ENCODE measurements at regions not wholly inside any gene's neighbourhood (a gene's known extent, or its start where the extent isn't known, plus 50 kb on each side); places are given as distances from the start of the nearest gene placed in this dataset.

DNA sequence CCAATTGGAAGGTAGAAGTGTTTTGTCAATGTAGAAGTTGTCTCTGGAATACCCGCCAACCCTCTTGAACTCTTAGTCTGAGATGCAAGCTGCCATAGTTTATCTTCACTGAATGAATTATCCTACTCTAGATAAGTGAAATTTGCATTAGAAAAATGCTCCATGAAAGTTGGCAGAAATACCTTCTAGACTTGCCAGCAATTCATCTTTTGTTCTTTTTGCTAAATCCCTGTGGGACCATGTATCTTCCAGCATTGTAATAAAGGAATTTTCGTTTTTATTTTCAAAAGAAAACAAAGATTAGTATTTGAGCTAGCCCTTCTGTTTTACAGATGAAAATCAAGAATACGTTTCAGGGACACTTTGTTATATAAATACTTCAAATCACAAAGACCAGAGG is 244.2 kb downstream of the CBLN4 start:
- Mint-ChIP-seq H3K36me3 (no peaks in the 10 kb centered on the region), H3K9me3 (peaks cover 12 to 36% (median 16%) of the 10 kb centered on the region in 3 donors), H3K27me3 (no peaks in the 10 kb centered on the region), H3K4me3 (no peak overlapping the region), H3K27ac (no peak overlapping the region), H3K4me1 (no peaks in the 10 kb centered on the region)

- Mint-ChIP-seq H3K36me3 (no peaks in the 10 kb centered on the region), H3K9me3 (peaks cover 10 to 32% (median 12%) of the 10 kb centered on the region in 3 donors), H3K27ac (no peak overlapping the region), H3K4me3 (no peak overlapping the region), H3K27me3 (no peaks in the 10 kb centered on the region), H3K4me1 (no peaks in the 10 kb centered on the region)
These were observed 244.7 kb downstream of the CBLN4 start for GRCh38 chr20:55760586-55760985.

DNA sequence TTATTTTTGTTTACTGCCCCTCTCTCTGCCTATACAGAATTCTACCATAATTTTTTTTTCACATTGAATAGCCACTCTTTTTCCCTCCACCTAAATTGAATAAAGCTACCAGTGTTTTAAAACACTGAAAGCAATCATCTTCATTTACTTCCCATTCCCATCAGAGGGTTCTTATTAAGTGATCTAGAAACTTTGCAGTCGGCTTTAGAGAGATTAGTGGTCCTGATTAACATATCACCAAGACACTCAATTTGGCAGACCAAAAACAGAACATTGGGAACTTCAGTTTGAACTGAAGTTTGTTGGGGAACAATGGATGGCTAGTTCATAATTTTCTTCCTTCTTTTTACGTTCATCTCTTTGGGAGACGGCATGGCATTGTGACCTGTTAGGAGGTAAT is 249.5 kb downstream of the CBLN4 start:
- Mint-ChIP-seq H3K4me1 (no peaks in the 10 kb centered on the region), H3K36me3 (no peaks in the 10 kb centered on the region), H3K9me3 (peaks cover 3 to 6% (median 5%) of the 10 kb centered on the region in 3 donors), H3K27ac (no peak overlapping the region), H3K27me3 (no peaks in the 10 kb centered on the region), H3K4me3 (no peak overlapping the region)

DNA sequence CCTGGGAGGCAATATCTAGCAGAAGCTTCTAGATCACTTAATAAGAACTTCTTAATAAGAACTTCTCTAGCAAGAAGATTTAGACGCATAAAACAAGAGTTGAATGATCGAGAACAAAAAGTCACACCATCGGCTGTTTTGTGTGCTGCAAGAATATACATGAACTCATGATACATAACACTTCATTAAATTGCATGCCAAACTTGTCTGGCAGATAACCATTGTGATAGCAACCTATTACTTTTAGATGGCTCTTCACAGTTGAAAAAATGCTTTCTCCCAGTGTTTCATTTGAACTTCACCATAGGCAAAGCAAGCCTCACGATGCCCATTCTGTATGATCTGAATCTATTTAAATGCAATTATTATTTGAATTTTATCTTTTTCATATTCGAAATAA is 249.9 kb downstream of the CBLN4 start:
- Mint-ChIP-seq H3K27ac (no peak overlapping the region), H3K36me3 (no peaks in the 10 kb centered on the region), H3K4me3 (no peak overlapping the region), H3K4me1 (no peaks in the 10 kb centered on the region), H3K27me3 (no peaks in the 10 kb centered on the region), H3K9me3 (peaks cover 5 to 6% (median 5%) of the 10 kb centered on the region in 3 donors)

- Mint-ChIP-seq H3K27ac (no peak overlapping the region), H3K4me3 (no peak overlapping the region), H3K4me1 (no peaks in the 10 kb centered on the region), H3K27me3 (no peaks in the 10 kb centered on the region), H3K36me3 (no peaks in the 10 kb centered on the region), H3K9me3 (peaks cover 3 to 14% (median 6%) of the 10 kb centered on the region in 3 donors)
These were observed 258.6 kb downstream of the CBLN4 start for GRCh38 chr20:55746723-55747122.

DNA sequence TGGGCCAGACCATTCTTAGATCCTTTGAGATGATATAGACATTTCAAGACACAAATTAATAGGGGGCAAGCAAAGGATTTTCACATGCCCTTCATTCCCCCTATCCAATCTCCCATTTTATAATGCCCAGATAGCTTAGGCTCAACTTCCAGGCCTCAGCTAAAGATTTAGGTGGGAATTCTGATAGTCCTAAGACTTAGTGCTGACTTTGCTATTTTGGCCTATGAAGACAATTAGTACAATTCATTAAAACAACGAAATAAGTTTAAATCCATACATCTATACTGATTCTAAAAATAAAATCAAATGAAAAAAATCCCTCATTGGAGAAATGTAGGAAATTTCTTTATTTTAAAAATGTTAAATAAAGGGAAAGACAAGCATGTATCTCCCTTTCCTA is 259.5 kb downstream of the CBLN4 start:
- no peaks in the 10 kb centered on the region for H3K4me1 Mint-ChIP-seq
- no peaks in the 10 kb centered on the region for H3K27me3 Mint-ChIP-seq
- no peaks in the 10 kb centered on the region for H3K36me3 Mint-ChIP-seq
- no peak overlapping the region for H3K27ac Mint-ChIP-seq
- H3K9me3 Mint-ChIP-seq = peaks cover 1 to 14% (median 6%) of the 10 kb centered on the region in 3 donors
- H3K4me3 Mint-ChIP-seq = no peak overlapping the region

- Mint-ChIP-seq H3K36me3 (no peaks in the 10 kb centered on the region), H3K4me3 (no peak overlapping the region), H3K27me3 (no peaks in the 10 kb centered on the region), H3K9me3 (peaks cover 0 to 14% (median 6%) of the 10 kb centered on the region in 3 donors), H3K4me1 (no peaks in the 10 kb centered on the region), H3K27ac (no peak overlapping the region)
These were observed 260.4 kb downstream of the CBLN4 start for GRCh38 chr20:55744896-55745295.

GRCh38 chr20:55741801-55742200 is 263.5 kb downstream of the CBLN4 start:
- H3K27ac Mint-ChIP-seq = no peak overlapping the region
- H3K4me3 Mint-ChIP-seq = no peak overlapping the region
- H3K36me3 Mint-ChIP-seq = no peaks in the 10 kb centered on the region
- peaks cover 0 to 10% (median 4%) of the 10 kb centered on the region in 3 donors for H3K9me3 Mint-ChIP-seq
- H3K27me3 Mint-ChIP-seq = no peaks in the 10 kb centered on the region
- no peaks in the 10 kb centered on the region for H3K4me1 Mint-ChIP-seq

DNA sequence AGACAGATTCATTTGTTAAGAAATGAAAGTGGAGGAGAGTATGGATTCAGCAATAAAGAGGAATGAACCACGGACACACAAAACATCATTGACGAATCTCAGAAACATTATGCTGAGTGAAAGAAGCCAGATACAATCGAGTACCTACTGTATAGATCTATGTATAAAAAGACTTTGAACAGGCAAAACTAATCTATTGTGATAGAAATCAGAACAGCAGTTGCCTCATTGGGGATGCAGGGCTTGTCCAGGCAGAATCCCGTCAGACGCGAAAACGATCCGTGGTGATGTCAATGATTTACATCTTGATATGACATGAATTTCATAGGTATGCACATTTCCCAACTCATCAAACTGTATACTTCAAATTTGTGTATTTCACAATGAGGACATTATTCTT is 265.2 kb downstream of the CBLN4 start:
- no peak overlapping the region for H3K27ac Mint-ChIP-seq
- H3K27me3 Mint-ChIP-seq = no peaks in the 10 kb centered on the region
- H3K4me3 Mint-ChIP-seq = no peak overlapping the region
- H3K4me1 Mint-ChIP-seq = no peaks in the 10 kb centered on the region
- no peaks in the 10 kb centered on the region for H3K36me3 Mint-ChIP-seq
- peaks cover 1 to 20% (median 3%) of the 10 kb centered on the region in 3 donors for H3K9me3 Mint-ChIP-seq

- no peak overlapping the region for H3K4me3 Mint-ChIP-seq
- peaks cover 0 to 9% (median 7%) of the 10 kb centered on the region in 3 donors for H3K9me3 Mint-ChIP-seq
- H3K4me1 Mint-ChIP-seq = no peaks in the 10 kb centered on the region
- H3K36me3 Mint-ChIP-seq = no peaks in the 10 kb centered on the region
- H3K27ac Mint-ChIP-seq = no peak overlapping the region
- no peaks in the 10 kb centered on the region for H3K27me3 Mint-ChIP-seq
These were observed 275.0 kb downstream of the CBLN4 start for GRCh38 chr20:55730321-55730720.

GRCh38 chr20:55714736-55715135 is 290.6 kb downstream of the CBLN4 start:
- Mint-ChIP-seq H3K36me3 (no peaks in the 10 kb centered on the region), H3K4me3 (no peak overlapping the region), H3K4me1 (no peaks in the 10 kb centered on the region), H3K27ac (no peak overlapping the region), H3K9me3 (peaks cover 7 to 24% (median 12%) of the 10 kb centered on the region in 3 donors), H3K27me3 (no peaks in the 10 kb centered on the region)

- H3K27ac Mint-ChIP-seq = no peak overlapping the region
- H3K9me3 Mint-ChIP-seq = peaks cover 7 to 27% (median 12%) of the 10 kb centered on the region in 3 donors
- no peaks in the 10 kb centered on the region for H3K36me3 Mint-ChIP-seq
- no peak overlapping the region for H3K4me3 Mint-ChIP-seq
- no peaks in the 10 kb centered on the region for H3K27me3 Mint-ChIP-seq
- H3K4me1 Mint-ChIP-seq = no peaks in the 10 kb centered on the region
These were observed 291.2 kb downstream of the CBLN4 start for GRCh38 chr20:55714082-55714481.

GRCh38 chr20:55704458-55704857 is 300.9 kb downstream of the CBLN4 start:
- Mint-ChIP-seq H3K4me1 (no peaks in the 10 kb centered on the region), H3K27ac (no peak overlapping the region), H3K4me3 (no peak overlapping the region), H3K27me3 (no peaks in the 10 kb centered on the region), H3K36me3 (no peaks in the 10 kb centered on the region), H3K9me3 (peaks cover 6 to 22% (median 9%) of the 10 kb centered on the region in 3 donors)

GRCh38 chr20:55701467-55701866 is 303.9 kb downstream of the CBLN4 start:
- H3K4me3 Mint-ChIP-seq = no peak overlapping the region
- H3K36me3 Mint-ChIP-seq = no peaks in the 10 kb centered on the region
- H3K27me3 Mint-ChIP-seq = no peaks in the 10 kb centered on the region
- peaks cover 6 to 13% (median 8%) of the 10 kb centered on the region in 3 donors for H3K9me3 Mint-ChIP-seq
- H3K27ac Mint-ChIP-seq = no peak overlapping the region
- H3K4me1 Mint-ChIP-seq = no peaks in the 10 kb centered on the region

DNA sequence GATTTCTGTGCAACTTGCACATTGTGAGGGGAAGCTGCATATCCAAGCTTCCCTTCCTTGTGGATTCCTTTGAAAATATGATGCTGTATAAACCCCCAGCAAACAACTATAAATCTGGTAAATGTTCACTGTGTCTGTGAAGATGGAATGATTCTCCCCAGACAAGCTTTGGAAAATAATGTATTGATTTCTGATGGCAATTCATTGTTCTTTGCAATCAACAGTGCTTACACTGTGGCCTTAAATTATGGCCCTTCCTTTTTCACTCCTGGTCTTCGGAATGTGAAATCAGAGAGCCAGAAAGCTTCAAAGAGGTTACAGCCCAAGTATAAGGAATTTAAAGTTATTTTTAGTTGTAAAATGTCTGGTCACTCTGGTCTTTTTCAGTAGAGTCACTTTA is 308.8 kb downstream of the CBLN4 start:
- Mint-ChIP-seq H3K27ac (no peak overlapping the region), H3K27me3 (no peaks in the 10 kb centered on the region), H3K4me3 (no peak overlapping the region), H3K9me3 (peaks cover 2 to 8% (median 6%) of the 10 kb centered on the region in 3 donors), H3K36me3 (no peaks in the 10 kb centered on the region), H3K4me1 (no peaks in the 10 kb centered on the region)

GRCh38 chr20:55693641-55694040 is 311.7 kb downstream of the CBLN4 start:
- no peaks in the 10 kb centered on the region for H3K27me3 Mint-ChIP-seq
- peaks cover 0 to 5% (median 0%) of the 10 kb centered on the region in 3 donors for H3K9me3 Mint-ChIP-seq
- no peaks in the 10 kb centered on the region for H3K36me3 Mint-ChIP-seq
- no peaks in the 10 kb centered on the region for H3K4me1 Mint-ChIP-seq
- H3K4me3 Mint-ChIP-seq = no peak overlapping the region
- H3K27ac Mint-ChIP-seq = no peak overlapping the region

DNA sequence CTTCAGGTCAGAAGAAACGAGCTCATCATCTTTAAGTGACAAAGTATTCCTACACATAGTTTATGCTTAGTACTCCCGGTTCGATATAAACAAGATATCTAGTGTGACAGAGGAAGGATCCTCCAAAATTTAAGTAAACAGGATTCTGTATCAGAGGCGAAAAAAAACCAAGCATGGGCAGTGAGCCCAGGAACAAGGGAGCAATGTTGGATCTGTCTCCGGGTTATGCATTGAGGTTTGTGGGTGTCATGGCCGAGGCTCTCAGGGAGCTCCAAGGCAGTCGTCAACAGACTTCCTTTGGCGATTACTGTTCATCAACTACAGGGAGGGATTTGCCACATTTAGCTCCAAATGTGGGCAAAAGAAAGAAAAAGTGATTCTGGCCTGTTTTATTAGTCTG is 319.5 kb downstream of the CBLN4 start:
- Mint-ChIP-seq H3K9me3 (peaks cover 2 to 5% (median 4%) of the 10 kb centered on the region in 3 donors), H3K4me3 (no peak overlapping the region), H3K36me3 (no peaks in the 10 kb centered on the region), H3K4me1 (no peaks in the 10 kb centered on the region), H3K27ac (no peak overlapping the region), H3K27me3 (no peaks in the 10 kb centered on the region)
